Prostate gland (tissue), 2 donors: ENCODE measurements at regions not wholly inside any gene's neighbourhood (a gene's known extent, or its start where the extent isn't known, plus 50 kb on each side); places are given as distances from the start of the nearest gene placed in this dataset.

Experiments
- CTCF ChIP-seq, 4 experiments: fragments of 200-600 bp in 2 of 4; fragments of 450-650 bp in 2 of 4; sonication (generic) in 2 of 4; IDR thresholded peaks; 1 replicate in 3 of 4; 2 replicates in 1 of 4; pipeline ENCODE4 v1.5.1; 2016 to 2019; ENCODE audit warnings: antibody characterized with exemption in 4 of 4, mild to moderate bottlenecking in 2 of 4, moderate library complexity in 2 of 4
- POLR2A ChIP-seq: fragments of 450-650 bp; IDR thresholded peaks from one replicate; pipeline ENCODE4 v1.6.1; 2016; ENCODE audit warnings: antibody characterized with exemption, mild to moderate bottlenecking
- POLR2AphosphoS5 ChIP-seq: sonication (generic); formaldehyde crosslinking; IDR thresholded peaks from one replicate; pipeline ENCODE4 v1.6.1; 2017; ENCODE audit warnings: antibody characterized with exemption

- TF ChIP-seq POLR2A = no peak
- no peak for TF ChIP-seq CTCF (IDR thresholded peaks at IDR 0.05)
- TF ChIP-seq POLR2AphosphoS5 = no peak
Measured at GRCh38 chr1:100657876-100658715, 61.4 kb upstream of the VCAM1 start.
